Endothelial cell of umbilical vein (primary cell): ENCODE measurements at regions not wholly inside any gene's neighbourhood (a gene's known extent, or its start where the extent isn't known, plus 50 kb on each side); places are given as distances from the start of the nearest gene placed in this dataset.

Source experiments
- BruUV-seq: library from RNA; stranded (reverse); fragments of 400-500 nt; replicated peaks from 2 replicates; lab custom pipeline; 2021; lab: Mats Ljungman, UMichigan
- CTCF ChIA-PET: fragments of 300-600, 350-600 bp; sonication (Branson Sonifier 250); formaldehyde crosslinking; loops from one replicate; lab custom pipeline; 2021; ENCODE audit warnings: antibody characterized with exemption, inconsistent platforms; lab: Charles Lee
- POLR2A ChIA-PET: fragments of 300-600, 350-600 bp; sonication (Branson Sonifier 250); formaldehyde crosslinking; loops from one replicate; lab custom pipeline; 2021; ENCODE audit warnings: antibody characterized with exemption, inconsistent platforms; lab: Charles Lee
- DNase-seq: peaks from one replicate; pipeline ENCODE4 v3.0.0-alpha.2; 2011; ENCODE audit warnings: low read depth, low spot score
- FAIRE-seq: peaks from 2 replicates; lab custom pipeline; 2011; peaks lifted over from hg19 to GRCh38; lab: Jason Lieb, UNC
- H2AFZ ChIP-seq: 2 replicates; pipeline ENCODE4 v1.6.0; 2012; ENCODE audit warnings: low read depth, low read length, control low read depth, inconsistent platforms
- H3K27ac ChIP-seq: 2 replicates; pipeline ENCODE4 v1.5.1; 2011; ENCODE audit warnings: low read depth, mild to moderate bottlenecking, control low read depth, low read length, moderate library complexity; ENCODE audit not compliant: insufficient read depth
- H3K27me3 ChIP-seq, 2 experiments: 2 replicates each; pipeline versions ENCODE4 v1.6.0 to v1.6.1; 2011; ENCODE audit warnings: low read length in 2 of 2, mixed read lengths in 1 of 2; ENCODE audit not compliant: control insufficient read depth in 2 of 2, insufficient read depth in 2 of 2
- H3K36me3 ChIP-seq, 2 experiments: 2 replicates in 1 of 2; 3 replicates in 1 of 2; pipeline ENCODE4 v1.5.1; 2011; ENCODE audit warnings: low read length in 2 of 2, mild to moderate bottlenecking in 1 of 2, moderate library complexity in 1 of 2; ENCODE audit not compliant: control insufficient read depth in 2 of 2, insufficient read depth in 2 of 2; ENCODE audit errors: extremely low read depth in 1 of 2
- H3K4me1 ChIP-seq: 3 replicates; pipeline ENCODE4 v1.5.1; 2011; ENCODE audit warnings: mild to moderate bottlenecking, low read length; ENCODE audit not compliant: control insufficient read depth, insufficient read depth; ENCODE audit errors: extremely low read depth
- H3K4me2 ChIP-seq: 2 replicates; pipeline ENCODE4 v1.6.1; 2011; ENCODE audit warnings: low read length, control low read depth, mixed read lengths; ENCODE audit not compliant: insufficient read depth
- H3K4me3 ChIP-seq, 3 experiments: fragments of 200-600 bp in 1 of 3; sonication (generic), shearing (Covaris generic) in 1 of 3; replicated peaks in 1 of 3; 2 replicates each; pipeline ENCODE4 v1.5.1; 2011 to 2016; ENCODE audit warnings: control low read depth in 3 of 3, low read length in 3 of 3, mild to moderate bottlenecking in 2 of 3, inconsistent platforms in 1 of 3, low read depth in 1 of 3, moderate library complexity in 1 of 3; ENCODE audit not compliant: insufficient read depth in 1 of 3
- H3K79me2 ChIP-seq: 2 replicates; pipeline ENCODE4 v1.6.0; 2012; ENCODE audit warnings: low read length, inconsistent platforms; ENCODE audit not compliant: control insufficient read depth, insufficient read depth
- H3K9ac ChIP-seq: replicated peaks from 2 replicates; pipeline ENCODE3; 2011; ENCODE audit warnings: low read length, control low read depth; ENCODE audit not compliant: insufficient read depth; ENCODE audit errors: extremely low read depth
- H3K9me1 ChIP-seq: replicated peaks from 3 replicates; pipeline ENCODE4 v1.6.0; 2011; ENCODE audit warnings: mild to moderate bottlenecking, low read length; ENCODE audit not compliant: control insufficient read depth, insufficient read depth; ENCODE audit errors: extremely low read depth
- H3K9me3 ChIP-seq: replicated peaks from 2 replicates; pipeline ENCODE4 v1.5.1; 2012; ENCODE audit warnings: low read length, inconsistent platforms; ENCODE audit not compliant: control insufficient read depth, insufficient read depth
- H4K20me1 ChIP-seq: replicated peaks from 2 replicates; pipeline ENCODE3; 2011; ENCODE audit warnings: mild to moderate bottlenecking, low read length; ENCODE audit not compliant: control insufficient read depth, insufficient read depth; ENCODE audit errors: extremely low read depth
- EZH2 ChIP-seq: IDR thresholded peaks from 2 replicates; pipeline ENCODE4 v1.6.1; 2012; ENCODE audit warnings: borderline replicate concordance, low read depth, mild to moderate bottlenecking, moderate library complexity, low read length, inconsistent platforms; ENCODE audit not compliant: severe bottlenecking
- GATA2 ChIP-seq: IDR thresholded peaks from 2 replicates; pipeline ENCODE4 v1.7.0; 2011; ENCODE audit warnings: low read depth, mild to moderate bottlenecking, moderate library complexity, mixed read lengths, low read length; ENCODE audit not compliant: insufficient read length, insufficient read depth
- JUN ChIP-seq: IDR thresholded peaks from 2 replicates; pipeline ENCODE4 v1.6.1; 2011; ENCODE audit warnings: borderline replicate concordance, low read depth; ENCODE audit not compliant: insufficient read length, insufficient read depth
- MYC ChIP-seq: IDR thresholded peaks from one replicate; pipeline ENCODE4 v1.6.1; 2011; ENCODE audit warnings: mild to moderate bottlenecking, low read depth, low read length
- POLR2A ChIP-seq: IDR thresholded peaks from 2 replicates; pipeline ENCODE4 v1.6.1; 2012; ENCODE audit warnings: low read depth, mild to moderate bottlenecking, control low read depth, low read length
- POLR2AphosphoS5 ChIP-seq: IDR thresholded peaks from 2 replicates; pipeline ENCODE4 v1.6.1; 2012; ENCODE audit warnings: low read depth, mild to moderate bottlenecking, control low read depth, low read length, moderate library complexity; ENCODE audit not compliant: insufficient read depth
- dilution Hi-C: fragments of 300-500 bp; cut with MboI; formaldehyde crosslinking; loops from one replicate; pipeline ENCODE4 v1.15.0; 2019; ENCODE audit warnings: low sequenced_read_pairs; ENCODE audit not compliant: extremely low pct_ligation_motif_present
- intact Hi-C: fragments of 100-400 bp; cut with micrococcal nuclease; formaldehyde crosslinking; loops from one replicate; pipeline ENCODE4 v1.10.0; 2022
- TF ChIP-seq, protein P1 (sequence below), 2 donors: IDR thresholded peaks; 1 replicate in 1 of 2; 2 replicates in 1 of 2; pipeline ENCODE4 v1.5.1; 2011; ENCODE audit warnings: low read length in 2 of 2, mild to moderate bottlenecking in 2 of 2, moderate library complexity in 2 of 2, control low read depth in 1 of 2, inconsistent platforms in 1 of 2, low read depth in 1 of 2; ENCODE audit not compliant: insufficient read depth in 1 of 2; ENCODE audit errors: extremely low read depth in 1 of 2
- TF ChIP-seq, protein P2 (sequence below): IDR thresholded peaks from 2 replicates; pipeline ENCODE4 v1.6.1; 2011; ENCODE audit not compliant: insufficient read depth, insufficient read length

DNA sequence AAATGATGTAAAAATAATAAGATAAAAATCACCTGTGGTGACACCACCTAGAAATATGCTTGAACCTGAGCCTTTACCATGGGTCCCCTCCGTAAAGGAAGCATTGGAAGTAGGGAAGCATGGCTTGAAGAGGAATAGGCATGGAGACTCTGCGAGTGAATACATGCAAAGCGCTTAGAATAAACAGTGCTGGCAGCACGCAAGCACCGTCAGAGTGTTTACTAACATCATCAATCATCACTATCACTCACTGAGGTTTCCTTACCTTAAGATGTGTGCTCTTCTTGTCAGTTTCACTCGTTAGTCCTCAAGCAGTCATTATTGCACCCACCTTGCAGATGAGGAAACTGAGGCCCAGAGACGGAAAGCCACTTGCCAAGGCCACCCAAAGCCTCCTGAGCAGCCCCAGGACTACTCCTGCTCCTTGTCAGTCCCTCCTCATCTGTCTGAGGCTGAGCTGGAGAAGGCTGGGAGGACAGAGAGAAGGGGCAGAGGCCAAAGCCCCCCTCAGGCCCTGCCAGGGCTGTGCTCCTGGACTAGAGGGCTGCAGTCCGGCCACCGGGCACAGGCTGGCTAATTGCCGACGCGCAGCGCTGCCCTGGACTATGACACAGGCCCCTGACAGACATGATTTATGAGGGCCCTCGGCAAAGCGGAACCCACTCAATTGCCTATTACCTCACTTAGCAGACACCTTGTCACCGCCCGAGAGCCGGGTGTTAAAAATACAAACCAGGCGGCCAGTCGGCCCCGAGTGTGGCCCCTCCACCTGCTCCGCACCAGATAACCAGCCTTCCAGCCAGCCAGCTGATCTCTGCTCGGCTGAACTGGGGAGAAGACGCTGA, 168.9 kb downstream of the MN1 start:
- Histone ChIP-seq H3K36me3 (no peaks in the 10 kb centered on the region), H3K27ac (no peak overlapping the region), H3K9me3 (no peaks in the 10 kb centered on the region), H3K4me1 (no peaks in the 10 kb centered on the region), H3K4me3 (no peak overlapping the region), H2AFZ (no peak overlapping the region), H3K27me3 (peaks cover 3 to 5% of the 10 kb centered on the region in 2 experiments), H3K9me1 (no peaks in the 10 kb centered on the region), H3K79me2 (no peaks in the 10 kb centered on the region), H3K4me2 (no peak overlapping the region), H4K20me1 (no peaks in the 10 kb centered on the region), H3K9ac (no peak overlapping the region)
- no peak for TF ChIP-seq POLR2A
- TF ChIP-seq GATA2 = no peak
- TF ChIP-seq POLR2AphosphoS5 = no peak
- no peak for TF ChIP-seq MYC
- no peak for TF ChIP-seq JUN
- TF ChIP-seq EZH2 = no peak
- TF ChIP-seq, protein P1, sequence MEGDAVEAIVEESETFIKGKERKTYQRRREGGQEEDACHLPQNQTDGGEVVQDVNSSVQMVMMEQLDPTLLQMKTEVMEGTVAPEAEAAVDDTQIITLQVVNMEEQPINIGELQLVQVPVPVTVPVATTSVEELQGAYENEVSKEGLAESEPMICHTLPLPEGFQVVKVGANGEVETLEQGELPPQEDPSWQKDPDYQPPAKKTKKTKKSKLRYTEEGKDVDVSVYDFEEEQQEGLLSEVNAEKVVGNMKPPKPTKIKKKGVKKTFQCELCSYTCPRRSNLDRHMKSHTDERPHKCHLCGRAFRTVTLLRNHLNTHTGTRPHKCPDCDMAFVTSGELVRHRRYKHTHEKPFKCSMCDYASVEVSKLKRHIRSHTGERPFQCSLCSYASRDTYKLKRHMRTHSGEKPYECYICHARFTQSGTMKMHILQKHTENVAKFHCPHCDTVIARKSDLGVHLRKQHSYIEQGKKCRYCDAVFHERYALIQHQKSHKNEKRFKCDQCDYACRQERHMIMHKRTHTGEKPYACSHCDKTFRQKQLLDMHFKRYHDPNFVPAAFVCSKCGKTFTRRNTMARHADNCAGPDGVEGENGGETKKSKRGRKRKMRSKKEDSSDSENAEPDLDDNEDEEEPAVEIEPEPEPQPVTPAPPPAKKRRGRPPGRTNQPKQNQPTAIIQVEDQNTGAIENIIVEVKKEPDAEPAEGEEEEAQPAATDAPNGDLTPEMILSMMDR (IDR thresholded peaks at IDR 0.05; ENCODE audit: extremely low read depth in 1 of 2, insufficient read depth in 1 of 2, low read depth in 1 of 2, low read length in 2 of 2) = no peak
- TF ChIP-seq, protein P2, sequence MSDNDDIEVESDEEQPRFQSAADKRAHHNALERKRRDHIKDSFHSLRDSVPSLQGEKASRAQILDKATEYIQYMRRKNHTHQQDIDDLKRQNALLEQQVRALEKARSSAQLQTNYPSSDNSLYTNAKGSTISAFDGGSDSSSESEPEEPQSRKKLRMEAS = no peak
- intact Hi-C loops = no loop called here
- dilution Hi-C loops = no loop called here
- FAIRE-seq = no peak
- ChIA-PET POLR2A (no interaction called here), CTCF (no interaction called here)
- DNase-seq = no peak
- no TSS peak for BruUV-seq
